HK-2 (cell line): ENCODE measurements at regions not wholly inside any gene's neighbourhood (a gene's known extent, or its start where the extent isn't known, plus 50 kb on each side); places are given as distances from the start of the nearest gene placed in this dataset.
A peak's percentile ranks its signal among the peaks of the same experiment; 100 is the strongest.
"Not testable (repeated sequence)": the region's sequence is repeated elsewhere in the genome, so short reads cannot be mapped to it uniquely, and the experiment has no call there.

Source experiments
- DNase-seq: peaks from one replicate; pipeline ENCODE4 v3.0.0-alpha.2; 2018; ENCODE audit not compliant: unreplicated experiment

GRCh38 chr14:103260629-103261124 lies 73.4 kb upstream of the EIF5 start:
- DNase-seq, result peak; percentile 62

- no peak for DNase-seq
Measured at GRCh38 chr14:103267226-103267910, 66.7 kb upstream of the EIF5 start.

DNA sequence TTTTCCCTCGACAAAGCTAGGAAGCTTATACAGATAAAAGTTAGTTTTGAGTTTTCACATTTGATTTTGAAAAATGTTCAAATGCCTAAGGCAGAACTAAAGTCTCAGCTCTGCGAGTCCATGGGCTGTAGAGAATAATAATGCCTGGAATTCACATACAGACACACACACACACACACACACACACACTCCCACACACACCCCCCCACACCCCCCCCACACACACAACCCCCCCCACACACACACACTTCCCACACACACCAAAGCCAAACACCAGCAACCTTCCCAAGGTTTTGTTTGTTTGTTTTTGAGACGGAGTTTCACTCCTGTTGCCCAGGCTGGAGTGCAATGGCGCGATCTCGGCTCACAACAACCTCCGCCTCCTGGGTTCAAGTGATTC lies 62.8 kb upstream of the EIF5 start:
- DNase-seq, result no peak

DNA sequence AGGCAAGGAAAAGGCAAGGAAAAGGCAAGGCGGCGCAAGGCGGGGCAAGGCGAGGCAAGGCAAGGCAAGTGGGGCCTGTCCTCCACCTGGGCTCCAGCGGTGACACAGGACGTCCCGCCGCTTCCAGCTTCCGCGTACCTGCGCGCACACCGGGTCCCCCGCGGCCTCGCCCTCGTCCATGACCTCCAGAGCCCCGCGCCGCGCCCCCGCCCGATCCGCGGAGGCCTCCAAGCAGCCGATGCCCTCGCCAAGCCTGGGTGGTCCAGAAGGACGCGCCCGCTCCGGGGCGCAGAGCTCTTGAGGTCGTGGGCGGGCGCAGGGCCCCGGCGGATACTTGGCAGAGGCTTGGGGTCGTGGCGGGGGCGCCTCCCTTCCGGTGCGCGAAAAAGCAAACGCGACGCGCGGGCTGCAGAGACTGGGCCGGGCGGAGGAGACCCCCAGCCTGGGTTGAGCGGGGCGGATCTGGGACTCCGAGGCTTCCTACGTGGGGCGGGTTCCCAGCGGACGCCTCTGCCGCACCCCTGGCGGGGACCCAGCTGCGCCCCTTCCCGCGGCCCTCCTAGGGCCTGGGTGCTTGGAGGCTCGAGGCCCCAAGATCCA lies 60.8 kb upstream of the EIF5 start:
- DNase-seq, result no peak

GRCh38 chr14:103273745-103274615 lies 60.1 kb upstream of the EIF5 start:
- DNase-seq, result no peak

DNA sequence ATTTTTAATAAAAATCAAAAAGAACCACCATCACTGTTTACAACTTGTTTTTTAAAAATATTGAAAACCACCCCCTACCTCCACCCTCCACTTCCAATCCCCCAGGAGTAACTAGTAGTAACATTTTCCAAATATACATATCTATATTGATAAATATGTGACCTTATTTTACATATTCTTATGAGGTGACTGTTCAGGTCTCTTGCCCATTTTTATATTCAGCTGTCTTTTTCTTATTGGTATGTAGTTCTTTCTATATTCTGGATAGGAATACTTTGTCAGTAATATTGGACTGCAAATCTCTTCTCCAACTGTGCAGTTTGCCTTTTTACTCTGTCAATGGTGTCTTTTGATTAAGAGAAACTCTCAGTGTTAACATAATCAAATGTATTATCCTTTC lies 59.0 kb upstream of the EIF5 start:
- no peak for DNase-seq

DNA sequence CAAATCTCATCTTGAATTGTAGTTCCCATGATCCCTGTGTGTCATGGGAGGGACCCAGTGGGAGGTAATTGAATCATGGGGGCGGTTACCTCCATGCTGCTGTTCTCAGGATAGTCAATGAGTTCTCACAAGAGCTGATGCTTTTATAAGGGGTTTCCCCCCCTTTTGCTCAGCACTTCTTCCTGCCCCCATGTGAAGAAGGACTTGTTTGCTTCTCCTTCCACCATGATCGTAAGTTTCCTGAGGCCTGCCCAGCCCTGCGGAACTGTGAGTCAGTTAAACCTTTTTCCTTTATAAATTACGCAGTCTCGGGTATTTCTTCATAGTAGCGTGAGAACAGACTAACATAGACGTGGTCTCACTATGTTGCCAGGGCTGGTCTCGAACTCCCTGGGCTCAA lies 56.1 kb upstream of the EIF5 start:
- DNase-seq, result no peak

GRCh38 chr14:103279142-103280025 lies 54.7 kb upstream of the EIF5 start:
- no peak for DNase-seq

DNA sequence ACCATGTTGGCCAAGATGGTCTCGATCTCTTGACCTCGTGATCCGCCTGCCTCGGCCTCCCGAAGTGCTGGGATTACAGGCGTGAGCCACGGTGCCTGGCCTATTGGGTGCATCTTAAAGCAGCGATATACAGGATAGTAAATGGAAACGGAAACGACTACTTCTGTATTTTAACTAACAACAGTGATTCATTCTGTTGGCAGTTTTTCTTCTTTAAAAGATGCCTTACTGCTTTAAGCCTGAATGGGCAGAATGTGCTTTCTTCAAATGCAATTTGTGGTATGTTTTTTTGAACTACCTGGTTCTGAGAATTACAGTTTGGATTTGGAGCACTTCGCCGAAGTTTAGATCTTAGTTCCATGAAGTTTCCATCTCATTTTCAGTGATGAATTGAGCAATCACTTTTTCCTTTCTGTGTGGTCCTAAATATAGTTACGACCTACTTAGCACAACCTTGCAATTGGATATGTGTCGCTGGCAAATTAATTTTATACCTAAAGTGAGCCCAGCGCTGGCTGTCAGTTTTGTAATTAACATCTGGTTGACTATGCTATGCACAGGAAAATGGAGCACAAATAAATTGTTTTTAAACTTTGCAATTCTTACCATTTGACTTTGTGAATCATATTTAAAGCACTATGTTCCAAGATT lies 53.6 kb upstream of the EIF5 start:
- no peak for DNase-seq

- no peak for DNase-seq
Measured at GRCh38 chr14:103281496-103282231, 52.4 kb upstream of the EIF5 start.

DNA sequence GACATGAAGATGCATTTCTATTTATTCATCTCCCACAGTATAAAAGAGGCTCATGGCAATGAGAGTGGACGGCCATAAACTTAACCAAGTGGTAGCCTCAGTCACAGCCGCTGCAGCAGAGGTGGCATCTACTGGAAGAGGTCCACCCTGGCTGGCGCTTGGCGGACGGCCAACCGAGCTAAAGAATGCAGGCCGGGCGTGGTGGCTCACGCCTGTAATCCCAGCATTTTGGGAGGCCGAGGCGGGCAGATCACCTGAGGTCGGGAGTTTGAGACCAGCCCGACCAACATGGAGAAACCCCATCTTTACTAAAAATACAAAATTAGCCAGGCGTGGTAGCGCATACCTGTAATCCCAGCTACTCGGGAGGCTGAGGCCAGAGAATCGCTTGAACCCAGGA lies 51.7 kb upstream of the EIF5 start:
- not testable (repeated sequence) for DNase-seq

GRCh38 chr14:103282932-103283331 lies 51.1 kb upstream of the EIF5 start:
- no peak for DNase-seq

GRCh38 chr14:103283916-103284315 lies 50.1 kb upstream of the EIF5 start:
- no peak for DNase-seq
